ENCODE measurements at regions not wholly inside any gene's neighbourhood (a gene's known extent, or its start where the extent isn't known, plus 50 kb on each side); places are given as distances from the start of the nearest gene placed in this dataset.
"Not testable (repeated sequence)": the region's sequence is repeated elsewhere in the genome, so short reads cannot be mapped to it uniquely, and the experiment has no call there.

- no peaks in the 10 kb centered on the region for H3K9me3 ChIP-seq (replicated peaks)
- H3K4me1 ChIP-seq (replicated peaks): no peaks in the 10 kb centered on the region
- no peak overlapping the region for H3K27ac ChIP-seq
- no peaks in the 10 kb centered on the region for H3K27me3 ChIP-seq (replicated peaks)
- no peaks in the 10 kb centered on the region for H3K36me3 ChIP-seq
- no peak for DNase-seq (ENCODE audit: low read depth in 1 of 2, low spot score in 2 of 2)
- no peak overlapping the region for H3K4me3 ChIP-seq
These were observed 198.5 kb upstream of the ADAMTSL1 start for GRCh38 chr9:18275313-18275990.

- no peak for DNase-seq (ENCODE audit: low read depth in 1 of 2, low spot score in 2 of 2)
- Histone ChIP-seq H3K4me3 (no peak overlapping the region), H3K4me1 (replicated peaks) (no peaks in the 10 kb centered on the region), H3K36me3 (no peaks in the 10 kb centered on the region), H3K27me3 (replicated peaks) (no peaks in the 10 kb centered on the region), H3K9me3 (replicated peaks) (no peaks in the 10 kb centered on the region), H3K27ac (no peak overlapping the region)
These were observed 192.7 kb upstream of the ADAMTSL1 start for GRCh38 chr9:18281291-18281690.

- Histone ChIP-seq H3K4me1 (replicated peaks) (no peaks in the 10 kb centered on the region), H3K9me3 (replicated peaks) (no peaks in the 10 kb centered on the region), H3K36me3 (no peaks in the 10 kb centered on the region), H3K27me3 (replicated peaks) (no peaks in the 10 kb centered on the region), H3K4me3 (no peak overlapping the region), H3K27ac (no peak overlapping the region)
- DNase-seq (ENCODE audit: low read depth in 1 of 2, low spot score in 2 of 2): no peak
These were observed 179.7 kb upstream of the ADAMTSL1 start for GRCh38 chr9:18294229-18294628.

- Histone ChIP-seq H3K27me3 (replicated peaks) (no peaks in the 10 kb centered on the region), H3K36me3 (no peaks in the 10 kb centered on the region), H3K4me3 (no peak overlapping the region), H3K9me3 (replicated peaks) (no peaks in the 10 kb centered on the region), H3K4me1 (replicated peaks) (no peaks in the 10 kb centered on the region), H3K27ac (no peak overlapping the region)
- DNase-seq (ENCODE audit: low read depth in 1 of 2, low spot score in 2 of 2): no peak
These were observed 177.3 kb upstream of the ADAMTSL1 start for GRCh38 chr9:18296702-18297055.

- no peaks in the 10 kb centered on the region for H3K27me3 ChIP-seq (replicated peaks)
- H3K27ac ChIP-seq: no peak overlapping the region
- no peaks in the 10 kb centered on the region for H3K36me3 ChIP-seq
- no peak for DNase-seq (ENCODE audit: low read depth in 1 of 2, low spot score in 2 of 2)
- H3K9me3 ChIP-seq (replicated peaks): no peaks in the 10 kb centered on the region
- H3K4me3 ChIP-seq: no peak overlapping the region
- H3K4me1 ChIP-seq (replicated peaks): no peaks in the 10 kb centered on the region
These were observed 176.7 kb upstream of the ADAMTSL1 start for GRCh38 chr9:18297056-18297841.

- Histone ChIP-seq H3K4me3 (no peak overlapping the region), H3K4me1 (replicated peaks) (no peaks in the 10 kb centered on the region), H3K9me3 (replicated peaks) (no peaks in the 10 kb centered on the region), H3K27ac (no peak overlapping the region), H3K27me3 (replicated peaks) (no peaks in the 10 kb centered on the region), H3K36me3 (no peaks in the 10 kb centered on the region)
- DNase-seq (ENCODE audit: low read depth in 1 of 2, low spot score in 2 of 2): no peak
These were observed 174.5 kb upstream of the ADAMTSL1 start for GRCh38 chr9:18299449-18299848.

- H3K4me3 ChIP-seq; H3K27ac ChIP-seq; DNase-seq (ENCODE audit: low read depth in 1 of 2, low spot score in 2 of 2); H3K27me3 ChIP-seq (replicated peaks); H3K4me1 ChIP-seq (replicated peaks); H3K36me3 ChIP-seq; H3K9me3 ChIP-seq (replicated peaks): not testable (repeated sequence)
These were observed 168.7 kb upstream of the ADAMTSL1 start for GRCh38 chr9:18305167-18305806.

- H3K9me3 ChIP-seq (replicated peaks): no peaks in the 10 kb centered on the region
- no peak overlapping the region for H3K27ac ChIP-seq
- H3K27me3 ChIP-seq (replicated peaks): no peaks in the 10 kb centered on the region
- H3K4me3 ChIP-seq: no peak overlapping the region
- H3K4me1 ChIP-seq (replicated peaks): no peaks in the 10 kb centered on the region
- no peaks in the 10 kb centered on the region for H3K36me3 ChIP-seq
- DNase-seq (ENCODE audit: low read depth in 1 of 2, low spot score in 2 of 2): no peak
These were observed 159.6 kb upstream of the ADAMTSL1 start for GRCh38 chr9:18314316-18314715.

- no peaks in the 10 kb centered on the region for H3K36me3 ChIP-seq
- DNase-seq (ENCODE audit: low read depth in 1 of 2, low spot score in 2 of 2): no peak
These were observed 156.1 kb upstream of the ADAMTSL1 start for GRCh38 chr9:18317896-18318295.

GRCh38 chr9:18319918-18320445 lies 154.0 kb upstream of the ADAMTSL1 start:
- Histone ChIP-seq H3K27ac (no peak overlapping the region), H3K36me3 (no peaks in the 10 kb centered on the region), H3K27me3 (replicated peaks) (no peaks in the 10 kb centered on the region), H3K4me3 (no peak overlapping the region), H3K9me3 (replicated peaks) (no peaks in the 10 kb centered on the region), H3K4me1 (replicated peaks) (no peaks in the 10 kb centered on the region)
- DNase-seq (ENCODE audit: low read depth in 1 of 2, low spot score in 2 of 2): no peak

More at GRCh38 chr9:18317896-18318295, 156.1 kb upstream of the ADAMTSL1 start:
- Histone ChIP-seq H3K4me1 (replicated peaks) (no peaks in the 10 kb centered on the region), H3K27me3 (replicated peaks) (no peaks in the 10 kb centered on the region), H3K27ac (no peak overlapping the region), H3K4me3 (no peak overlapping the region), H3K9me3 (replicated peaks) (no peaks in the 10 kb centered on the region)

GRCh38 chr9:18324928-18325745 lies 148.8 kb upstream of the ADAMTSL1 start:
- Histone ChIP-seq H3K27me3 (replicated peaks) (no peaks in the 10 kb centered on the region), H3K4me1 (replicated peaks) (no peaks in the 10 kb centered on the region), H3K9me3 (replicated peaks) (no peaks in the 10 kb centered on the region), H3K36me3 (no peaks in the 10 kb centered on the region), H3K4me3 (no peak overlapping the region), H3K27ac (no peak overlapping the region)
- no peak for DNase-seq (ENCODE audit: low read depth in 1 of 2, low spot score in 2 of 2)

GRCh38 chr9:18325746-18326011 lies 148.3 kb upstream of the ADAMTSL1 start:
- H3K27ac ChIP-seq, H3K4me3 ChIP-seq: not testable (repeated sequence)

GRCh38 chr9:18327121-18327520 lies 146.8 kb upstream of the ADAMTSL1 start:
- no peak overlapping the region for H3K4me3 ChIP-seq
- no peaks in the 10 kb centered on the region for H3K4me1 ChIP-seq (replicated peaks)
- H3K27me3 ChIP-seq (replicated peaks): no peaks in the 10 kb centered on the region
- no peaks in the 10 kb centered on the region for H3K9me3 ChIP-seq (replicated peaks)
- no peak for DNase-seq (ENCODE audit: low read depth in 1 of 2, low spot score in 2 of 2)
- H3K36me3 ChIP-seq: no peaks in the 10 kb centered on the region
- H3K27ac ChIP-seq: no peak overlapping the region

More at GRCh38 chr9:18325746-18326011, 148.3 kb upstream of the ADAMTSL1 start:
- DNase-seq (ENCODE audit: low read depth in 1 of 2, low spot score in 2 of 2); H3K9me3 ChIP-seq (replicated peaks); H3K4me1 ChIP-seq (replicated peaks); H3K27me3 ChIP-seq (replicated peaks); H3K36me3 ChIP-seq: not testable (repeated sequence)
